Central memory CD4-positive, alpha-beta T cell (primary cell): ENCODE measurements at regions not wholly inside any gene's neighbourhood (a gene's known extent, or its start where the extent isn't known, plus 50 kb on each side); places are given as distances from the start of the nearest gene placed in this dataset.
A peak's percentile ranks its signal among the peaks of the same experiment; 100 is the strongest.
"Not testable (repeated sequence)": the region's sequence is repeated elsewhere in the genome, so short reads cannot be mapped to it uniquely, and the experiment has no call there.

Source experiments
- DNase-seq: peaks from one replicate; pipeline ENCODE4 v3.0.0; 2022

- not testable (repeated sequence) for DNase-seq
Observed at GRCh38 chr4:9110700-9111099, 59.5 kb upstream of the FAM90A26 start.

GRCh38 chr4:9103148-9103524 lies 67.1 kb upstream of the FAM90A26 start:
- not testable (repeated sequence) for DNase-seq

GRCh38 chr4:9102471-9103147 lies 67.6 kb upstream of the FAM90A26 start:
- not testable (repeated sequence) for DNase-seq

DNA sequence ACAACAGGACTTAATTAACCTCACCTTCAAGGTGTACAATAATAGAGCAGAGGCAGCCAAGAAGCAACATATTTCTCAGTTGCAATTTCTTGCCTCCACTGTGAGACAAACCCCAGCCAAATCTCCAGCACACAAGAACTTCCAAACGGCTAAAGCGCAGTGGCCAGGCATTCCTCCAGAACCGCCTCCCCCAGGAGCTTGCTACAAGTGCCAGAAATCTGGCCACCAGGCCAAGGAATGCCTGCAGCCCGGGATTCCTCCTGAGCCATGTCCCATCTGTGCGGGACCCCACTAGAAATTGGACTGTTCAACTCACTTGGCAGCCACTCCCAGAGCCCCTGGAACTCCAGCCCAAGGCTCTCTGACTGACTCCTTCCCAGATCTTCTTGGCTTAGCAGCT lies 73.9 kb upstream of the FAM90A26 start:
- DNase-seq, result not testable (repeated sequence)

DNA sequence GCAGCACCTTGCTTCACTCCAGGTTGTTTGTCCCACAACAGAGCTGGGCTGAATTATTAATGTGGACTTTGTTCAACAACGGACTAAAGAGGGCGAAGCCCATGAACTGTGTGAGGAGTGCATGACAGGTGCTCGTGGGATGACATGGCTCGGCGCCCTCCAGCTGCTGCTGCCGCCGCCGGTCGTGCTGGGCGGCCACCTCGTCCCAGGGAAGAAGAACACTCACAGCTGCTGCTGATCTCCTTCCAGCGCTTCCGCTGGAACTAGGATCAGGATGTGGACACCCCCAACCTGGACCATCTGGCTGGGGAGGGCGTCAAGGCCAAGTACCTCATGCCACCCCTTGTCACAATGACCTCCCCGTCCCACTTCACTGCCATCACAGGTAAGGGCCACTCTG lies 91.4 kb upstream of the FAM90A26 start:
- not testable (repeated sequence) for DNase-seq

DNA sequence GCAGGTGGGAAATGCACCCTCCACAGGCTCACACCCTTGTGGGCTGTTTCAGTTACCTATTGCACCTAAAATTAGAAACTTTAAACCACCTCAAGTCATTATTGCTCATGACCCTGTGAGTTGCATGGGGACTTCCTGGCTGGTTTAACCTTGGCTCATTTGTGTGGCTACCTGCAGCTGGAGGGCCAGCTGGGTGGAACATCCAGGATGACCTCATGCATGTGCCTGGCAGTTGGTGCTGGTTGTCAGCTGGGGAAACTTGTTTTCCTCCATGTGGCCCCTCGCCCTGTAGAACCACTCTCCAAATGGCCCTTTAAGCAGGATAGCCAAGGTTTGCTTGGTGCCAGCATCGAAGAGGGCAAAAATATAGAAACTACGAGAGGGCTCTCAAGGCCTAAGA lies 93.2 kb upstream of the FAM90A26 start:
- DNase-seq, result not testable (repeated sequence)

DNA sequence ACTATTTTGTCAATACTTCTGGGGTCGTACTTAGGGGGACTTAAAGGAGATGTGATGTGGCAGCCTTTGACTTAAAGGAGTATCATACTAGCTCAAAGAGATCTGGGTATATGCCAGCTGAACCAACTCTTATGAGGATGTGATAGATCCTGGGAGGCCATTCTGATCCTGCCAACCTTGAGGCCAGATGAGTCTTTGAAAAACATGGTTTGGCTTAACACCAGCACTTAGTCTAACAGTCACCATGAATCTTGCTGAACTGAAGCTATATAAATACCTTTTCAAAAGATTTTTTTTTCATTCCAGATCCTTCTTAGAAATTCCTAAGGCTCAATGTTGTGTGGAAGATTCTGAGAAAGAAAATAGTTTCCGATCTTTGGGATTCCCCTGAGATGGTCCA lies 93.7 kb upstream of the FAM90A26 start:
- not testable (repeated sequence) for DNase-seq

GRCh38 chr4:9073371-9073770 lies 96.8 kb upstream of the FAM90A26 start:
- not testable (repeated sequence) for DNase-seq

- peak; percentile 25 for DNase-seq
Observed at GRCh38 chr4:9072521-9073220, 97.5 kb upstream of the FAM90A26 start.

DNA sequence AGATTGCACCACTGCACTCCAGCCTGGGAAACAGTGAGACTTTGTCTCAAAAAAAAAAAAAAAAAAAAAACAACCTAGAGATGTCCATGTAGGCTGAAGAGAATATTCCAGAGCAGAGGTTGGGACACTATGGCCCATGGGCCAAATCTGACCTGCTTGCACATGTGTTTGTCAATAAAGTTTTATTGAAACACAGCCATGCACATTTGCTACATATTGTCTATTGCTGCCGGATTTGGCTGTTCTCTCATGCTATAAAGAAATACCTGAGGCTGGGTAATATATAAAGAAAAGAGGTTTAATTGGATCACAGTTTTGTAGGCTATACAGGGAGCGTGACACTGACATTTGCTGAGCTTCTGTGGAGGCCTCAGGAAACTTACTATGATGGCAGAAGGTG lies 102.3 kb upstream of the FAM90A26 start:
- not testable (repeated sequence) for DNase-seq

GRCh38 chr4:9063612-9064011 lies 106.6 kb upstream of the FAM90A26 start:
- not testable (repeated sequence) for DNase-seq

DNA sequence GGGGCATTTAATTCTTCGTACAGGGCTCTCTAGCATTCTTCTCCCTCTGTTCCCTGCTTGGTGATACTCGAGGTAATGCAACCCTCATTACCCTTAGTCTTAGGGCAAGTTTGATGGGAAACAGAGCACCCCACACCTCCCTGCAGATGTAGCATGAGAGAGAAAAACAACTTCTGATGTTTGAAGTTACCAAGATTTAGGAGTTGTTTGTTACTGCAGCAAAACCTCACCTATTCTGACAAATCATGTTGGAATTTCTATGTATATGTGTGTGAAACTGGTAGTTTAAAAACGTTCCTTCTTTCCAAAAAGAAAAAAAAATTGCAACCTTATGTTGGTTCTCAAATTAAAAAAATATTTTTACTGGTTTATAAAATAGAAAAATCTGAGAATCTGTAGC lies 145.3 kb upstream of the FAM90A26 start:
- DNase-seq, result not testable (repeated sequence)

GRCh38 chr4:9009792-9010191 lies 138.2 kb upstream of the HMX1 start:
- not testable (repeated sequence) for DNase-seq

DNA sequence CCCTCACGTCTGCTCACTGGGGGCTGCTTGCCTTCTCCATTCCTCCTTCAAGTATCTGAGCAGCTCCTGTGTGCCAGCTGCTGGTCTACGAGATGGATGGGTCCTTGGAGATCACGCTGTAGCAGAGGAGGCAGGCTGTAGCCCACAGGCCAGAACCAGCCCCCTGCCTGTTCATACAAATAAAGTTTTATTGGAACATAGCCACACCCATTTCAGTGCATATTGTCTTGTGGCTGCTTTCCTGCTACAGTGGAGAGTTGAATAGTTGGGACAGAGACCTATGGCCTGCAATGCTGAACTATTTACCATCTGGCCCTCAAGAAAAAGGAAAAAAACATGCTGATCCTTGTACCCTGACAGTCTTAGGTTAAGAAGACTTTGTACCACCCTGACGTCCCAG lies 136.8 kb upstream of the HMX1 start:
- not testable (repeated sequence) for DNase-seq

DNA sequence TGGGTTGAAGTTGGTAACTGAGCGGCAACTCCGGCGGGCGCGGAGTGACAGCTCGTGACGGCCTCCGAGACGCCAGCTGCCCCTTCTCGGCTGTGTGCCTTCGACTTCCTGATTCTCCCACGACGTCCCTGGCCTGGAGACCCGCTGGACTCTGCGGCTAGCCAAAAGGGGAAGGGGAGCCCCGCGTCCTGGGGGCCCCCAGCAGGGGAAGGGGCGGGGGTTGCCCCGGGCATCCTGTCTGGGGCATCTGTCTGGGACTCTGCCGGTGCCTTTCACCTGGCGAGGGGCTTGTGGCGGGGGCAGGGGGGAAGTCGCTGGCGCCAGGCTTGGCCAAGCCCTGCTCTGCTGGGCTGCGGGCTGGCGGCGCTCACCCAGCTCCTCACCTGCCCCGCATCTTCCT lies 129.5 kb upstream of the HMX1 start:
- not testable (repeated sequence) for DNase-seq

GRCh38 chr4:9000505-9001001 lies 128.9 kb upstream of the HMX1 start:
- peak; percentile 42 for DNase-seq

DNA sequence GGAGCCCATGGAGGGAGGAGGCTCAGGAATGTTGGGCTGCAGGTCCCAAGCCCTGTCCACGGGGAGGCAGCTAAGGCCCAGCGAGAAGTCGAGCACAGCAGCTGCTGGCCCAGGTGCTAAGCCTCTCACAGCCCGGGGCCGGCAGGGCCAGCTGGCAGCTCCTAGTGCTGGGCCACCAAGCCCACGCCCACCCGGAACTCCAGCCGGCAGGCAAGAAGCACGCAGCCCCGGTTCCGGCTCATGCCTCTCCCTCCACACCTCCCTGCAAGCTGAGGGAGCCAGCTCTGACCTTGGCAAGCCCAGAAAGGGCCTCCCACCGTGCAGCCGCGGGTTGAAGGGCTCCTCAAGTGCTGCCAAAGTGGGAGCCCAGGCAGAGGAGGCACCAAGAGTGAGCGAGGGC lies 121.3 kb upstream of the HMX1 start:
- DNase-seq, result not testable (repeated sequence)

DNA sequence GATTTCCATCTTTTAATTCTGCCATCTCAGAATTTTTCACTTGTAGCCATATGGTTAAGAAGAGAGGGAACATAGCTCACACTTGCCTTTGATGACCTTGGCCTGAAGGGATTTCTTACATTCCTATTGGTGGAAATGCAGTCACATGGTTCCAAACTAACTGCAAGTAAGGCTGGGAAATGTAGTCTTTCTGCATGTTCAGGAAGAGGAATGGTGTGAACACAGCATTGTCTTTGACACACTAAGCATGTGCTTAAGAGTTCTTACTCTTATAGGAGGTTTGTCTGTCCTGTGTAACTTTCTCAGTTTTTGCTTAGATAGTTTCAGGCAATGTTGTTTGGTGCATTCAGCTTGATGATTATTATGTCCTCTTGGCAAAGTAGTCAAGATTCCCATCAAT lies 119.8 kb upstream of the HMX1 start:
- DNase-seq, result not testable (repeated sequence)

- not testable (repeated sequence) for DNase-seq
Observed at GRCh38 chr4:8990341-8990740, 118.7 kb upstream of the HMX1 start.

DNA sequence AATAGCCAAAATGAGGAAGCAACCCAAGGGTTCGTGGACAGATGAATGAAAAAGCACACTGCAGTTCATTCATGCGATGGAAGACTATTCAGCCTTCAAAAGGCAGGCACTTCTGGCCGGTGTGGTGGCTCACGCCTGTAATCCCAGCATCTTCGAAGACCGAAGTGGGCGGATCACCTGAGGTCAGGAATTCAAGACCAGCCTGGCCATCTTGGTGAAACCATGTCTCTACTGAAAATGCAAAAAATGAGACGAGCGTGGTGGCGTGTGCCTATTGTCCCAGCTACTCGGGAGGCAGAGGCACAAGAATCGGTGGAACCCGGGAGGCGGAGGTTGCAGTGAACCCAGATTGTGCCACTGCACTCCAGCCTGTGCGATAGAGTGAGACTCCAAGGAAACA lies 114.1 kb upstream of the HMX1 start:
- not testable (repeated sequence) for DNase-seq

DNA sequence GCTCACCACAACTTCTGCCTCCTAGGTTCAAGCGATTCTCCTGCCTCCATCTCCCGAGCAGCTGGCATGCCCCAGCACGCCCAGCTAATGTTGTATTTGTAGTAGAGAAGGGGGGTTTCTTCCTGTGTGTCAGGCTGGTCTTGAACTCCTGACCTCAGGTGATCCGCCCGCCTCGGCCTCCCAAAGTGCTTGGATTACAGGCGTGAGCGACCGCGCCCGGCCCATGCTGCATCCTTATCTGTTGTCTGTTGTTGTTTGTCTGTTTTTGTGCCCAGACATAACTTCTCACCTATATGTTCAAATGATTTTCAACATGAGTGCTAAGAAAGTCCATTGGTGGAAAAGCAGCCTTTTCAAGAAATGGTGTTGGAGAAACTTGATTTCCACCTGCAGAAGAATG lies 113.0 kb upstream of the HMX1 start:
- DNase-seq, result not testable (repeated sequence)

DNA sequence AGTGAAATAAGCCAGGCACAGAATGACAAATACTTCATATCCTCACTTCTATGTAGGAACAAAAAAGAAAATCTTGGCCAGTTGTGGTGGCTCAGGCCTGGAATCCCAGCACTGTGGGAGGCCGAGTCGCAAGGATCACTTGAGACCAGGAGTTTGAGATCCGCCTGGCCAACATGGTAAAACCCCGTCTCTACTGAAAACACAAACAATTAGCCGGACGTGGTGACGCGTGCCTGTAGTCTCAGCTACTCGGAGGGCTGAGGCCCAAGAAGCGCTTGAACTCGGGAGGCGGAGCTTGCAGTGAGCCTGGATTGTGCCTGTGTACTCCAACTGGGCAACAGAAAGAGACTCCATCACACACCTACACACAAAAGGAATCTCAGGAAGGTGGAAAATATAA lies 112.3 kb upstream of the HMX1 start:
- DNase-seq, result not testable (repeated sequence)

DNA sequence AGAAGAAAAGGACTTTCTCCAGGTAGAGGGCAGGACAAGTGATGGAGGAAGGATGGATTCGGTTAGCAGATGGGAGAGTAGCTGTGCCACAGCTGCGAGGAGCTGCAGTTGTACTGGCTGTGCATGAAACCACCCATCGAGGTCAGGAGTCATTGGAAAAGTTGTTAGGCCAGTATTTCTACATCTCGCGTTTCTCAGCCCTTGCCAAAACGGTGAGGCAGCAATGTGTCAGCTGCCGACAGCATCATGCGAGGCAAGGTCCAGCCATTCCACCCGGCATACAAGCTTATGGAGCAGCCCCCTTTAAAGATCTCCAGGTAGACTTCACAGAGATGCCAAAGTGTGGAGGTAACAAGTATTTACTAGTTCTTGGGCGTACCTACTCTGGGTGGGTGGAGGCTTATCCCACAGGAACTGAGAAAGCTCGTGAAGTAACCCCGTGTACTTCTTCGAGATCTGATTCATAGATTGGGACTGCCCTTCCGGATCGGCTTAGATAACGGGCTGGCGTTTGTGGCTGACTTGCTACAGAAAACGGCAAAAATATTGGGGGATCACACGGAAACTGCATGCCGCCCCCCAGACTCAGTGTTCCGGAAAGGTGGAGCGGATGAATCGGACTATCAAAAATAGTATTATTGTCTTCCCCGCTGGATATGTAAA lies 105.0 kb upstream of the HMX1 start:
- not testable (repeated sequence) for DNase-seq

- DNase-seq, result not testable (repeated sequence)
Observed at GRCh38 chr4:8972635-8973034, 101.0 kb upstream of the HMX1 start.
